ENCODE measurements at regions not wholly inside any gene's neighbourhood (a gene's known extent, or its start where the extent isn't known, plus 50 kb on each side); places are given as distances from the start of the nearest gene placed in this dataset.

DNA sequence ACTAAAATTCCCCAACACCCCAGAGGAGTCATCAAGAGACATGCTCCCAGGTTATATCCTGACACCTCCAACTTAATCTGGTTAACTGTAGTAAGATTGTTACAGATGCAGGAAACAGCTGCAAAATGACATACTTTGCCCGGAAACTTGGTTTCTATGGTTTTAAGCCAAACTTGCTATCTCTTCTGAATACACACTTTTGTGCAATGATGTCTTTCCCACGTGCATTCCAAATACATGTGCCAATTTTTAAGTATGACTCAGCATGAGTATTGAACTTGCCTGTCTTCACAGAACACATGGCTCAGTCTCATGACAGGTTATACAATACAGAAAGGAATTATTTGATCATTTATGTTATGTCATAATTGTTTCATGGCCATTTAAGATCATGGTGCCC, 207.0 kb upstream of the DCBLD2 start:
- no peaks in the 10 kb centered on the region for H3K9me3 ChIP-seq
- POLR2A ChIA-PET, result no interaction called here
- no peaks in the 10 kb centered on the region for H3K4me1 ChIP-seq
- Mint-ChIP-seq H3K36me3 (ENCODE audit: insufficient read depth, unreplicated experiment) (no peaks in the 10 kb centered on the region), H3K27me3 (ENCODE audit: insufficient read depth, unreplicated experiment) (peaks cover 7% of the 10 kb centered on the region), H3K4me1 (ENCODE audit: low read depth, unreplicated experiment) (no peaks in the 10 kb centered on the region), H3K27ac (ENCODE audit: unreplicated experiment) (no peak overlapping the region), H3K4me3 (ENCODE audit: unreplicated experiment) (no peak overlapping the region), H3K9me3 (ENCODE audit: unreplicated experiment) (no peaks in the 10 kb centered on the region)
- no peak overlapping the region for H3K4me3 ChIP-seq (ENCODE audit: low read depth, low read length)
- no TSS peak for BruUV-seq (replicated peaks)
- DNase-seq, result no peak
- H3K36me3 ChIP-seq (ENCODE audit: control insufficient read depth, insufficient read depth, low read length), result no peaks in the 10 kb centered on the region
- intact Hi-C loops (cut with micrococcal nuclease; ENCODE audit: unreplicated experiment), result no loop called here
- TF ChIP-seq, protein P1, sequence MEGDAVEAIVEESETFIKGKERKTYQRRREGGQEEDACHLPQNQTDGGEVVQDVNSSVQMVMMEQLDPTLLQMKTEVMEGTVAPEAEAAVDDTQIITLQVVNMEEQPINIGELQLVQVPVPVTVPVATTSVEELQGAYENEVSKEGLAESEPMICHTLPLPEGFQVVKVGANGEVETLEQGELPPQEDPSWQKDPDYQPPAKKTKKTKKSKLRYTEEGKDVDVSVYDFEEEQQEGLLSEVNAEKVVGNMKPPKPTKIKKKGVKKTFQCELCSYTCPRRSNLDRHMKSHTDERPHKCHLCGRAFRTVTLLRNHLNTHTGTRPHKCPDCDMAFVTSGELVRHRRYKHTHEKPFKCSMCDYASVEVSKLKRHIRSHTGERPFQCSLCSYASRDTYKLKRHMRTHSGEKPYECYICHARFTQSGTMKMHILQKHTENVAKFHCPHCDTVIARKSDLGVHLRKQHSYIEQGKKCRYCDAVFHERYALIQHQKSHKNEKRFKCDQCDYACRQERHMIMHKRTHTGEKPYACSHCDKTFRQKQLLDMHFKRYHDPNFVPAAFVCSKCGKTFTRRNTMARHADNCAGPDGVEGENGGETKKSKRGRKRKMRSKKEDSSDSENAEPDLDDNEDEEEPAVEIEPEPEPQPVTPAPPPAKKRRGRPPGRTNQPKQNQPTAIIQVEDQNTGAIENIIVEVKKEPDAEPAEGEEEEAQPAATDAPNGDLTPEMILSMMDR (IDR thresholded peaks at IDR 0.05; ENCODE audit: insufficient read depth in 1 of 2, low read depth in 1 of 2, low read length in 1 of 2, severe bottlenecking in 1 of 2, unreplicated experiment in 1 of 2), result no peak
- CTCF ChIA-PET, result no interaction called here
- H3K27me3 ChIP-seq (replicated peaks; ENCODE audit: control insufficient read depth, insufficient read depth, low read length), result no peaks in the 10 kb centered on the region

DNA sequence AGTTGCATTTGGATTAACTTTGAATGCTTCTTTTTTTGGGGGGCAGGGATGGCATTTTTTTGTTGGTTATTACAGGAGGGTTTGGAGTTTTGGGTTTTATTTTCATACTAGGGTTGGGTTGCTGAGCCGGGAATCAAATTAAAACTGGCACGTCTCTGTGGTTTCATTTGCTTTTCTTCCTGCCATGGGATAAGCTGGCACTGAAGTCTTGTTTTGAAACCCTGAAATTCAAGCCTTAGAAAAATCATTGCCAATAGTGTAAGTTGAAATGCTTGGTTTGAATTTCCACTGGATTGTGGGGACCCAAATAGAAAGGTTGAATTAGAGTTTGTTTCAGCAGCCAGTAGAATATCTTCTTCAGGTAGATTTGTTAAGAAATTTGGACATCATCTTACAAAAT, 193.1 kb upstream of the DCBLD2 start:
- BruUV-seq (replicated peaks), result no TSS peak
- no peak overlapping the region for H3K4me3 ChIP-seq (ENCODE audit: low read depth, low read length)
- intact Hi-C loops (cut with micrococcal nuclease; ENCODE audit: unreplicated experiment), result loop anchor here (10.0 kb wide), 1 partner anchor 280 kb away; no protein-coding TSS in a partner anchor
- TF ChIP-seq, protein P1 (IDR thresholded peaks at IDR 0.05; ENCODE audit: insufficient read depth in 1 of 2, low read depth in 1 of 2, low read length in 1 of 2, severe bottlenecking in 1 of 2, unreplicated experiment in 1 of 2), result no peak
- Mint-ChIP-seq H3K4me1 (ENCODE audit: low read depth, unreplicated experiment) (no peaks in the 10 kb centered on the region), H3K4me3 (ENCODE audit: unreplicated experiment) (no peak overlapping the region), H3K9me3 (ENCODE audit: unreplicated experiment) (no peaks in the 10 kb centered on the region), H3K36me3 (ENCODE audit: insufficient read depth, unreplicated experiment) (no peaks in the 10 kb centered on the region), H3K27me3 (ENCODE audit: insufficient read depth, unreplicated experiment) (peaks cover 8% of the 10 kb centered on the region), H3K27ac (ENCODE audit: unreplicated experiment) (no peak overlapping the region)
- ChIA-PET POLR2A (no interaction called here), CTCF (no interaction called here)
- no peak for DNase-seq
- no peaks in the 10 kb centered on the region for H3K36me3 ChIP-seq (ENCODE audit: control insufficient read depth, insufficient read depth, low read length)
- H3K9me3 ChIP-seq, result no peaks in the 10 kb centered on the region
- no peaks in the 10 kb centered on the region for H3K27me3 ChIP-seq (replicated peaks; ENCODE audit: control insufficient read depth, insufficient read depth, low read length)
- no peaks in the 10 kb centered on the region for H3K4me1 ChIP-seq

DNA sequence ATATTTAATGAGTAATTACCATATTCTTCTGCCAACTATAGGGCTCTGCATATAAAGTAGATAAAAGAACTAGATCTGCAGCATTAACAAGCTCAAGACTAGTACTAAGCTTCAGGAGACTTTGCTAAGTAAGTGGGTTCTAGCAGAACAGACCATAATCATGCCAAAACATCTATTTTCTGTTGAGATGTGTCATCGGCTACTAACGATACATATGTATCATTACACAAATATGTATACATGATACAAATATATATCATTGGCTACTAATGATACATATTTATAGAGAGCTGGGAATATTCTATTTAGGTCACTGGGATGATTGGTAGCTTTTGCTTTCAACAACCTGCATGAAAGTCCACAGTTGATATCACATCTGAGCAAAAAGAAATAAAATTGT, 185.8 kb upstream of the DCBLD2 start:
- no peak for DNase-seq
- no peaks in the 10 kb centered on the region for H3K9me3 Mint-ChIP-seq (ENCODE audit: unreplicated experiment)
- no peak overlapping the region for H3K4me3 Mint-ChIP-seq (ENCODE audit: unreplicated experiment)
- Histone ChIP-seq H3K4me1 (no peaks in the 10 kb centered on the region), H3K36me3 (ENCODE audit: control insufficient read depth, insufficient read depth, low read length) (no peaks in the 10 kb centered on the region), H3K27me3 (replicated peaks; ENCODE audit: control insufficient read depth, insufficient read depth, low read length) (no peaks in the 10 kb centered on the region), H3K4me3 (ENCODE audit: low read depth, low read length) (no peak overlapping the region), H3K9me3 (no peaks in the 10 kb centered on the region)
- BruUV-seq (replicated peaks), result no TSS peak
- intact Hi-C loops (cut with micrococcal nuclease; ENCODE audit: unreplicated experiment), result loop anchor here (10.0 kb wide), 1 partner anchor 62 kb away; no protein-coding TSS in a partner anchor
- no peaks in the 10 kb centered on the region for H3K36me3 Mint-ChIP-seq (ENCODE audit: insufficient read depth, unreplicated experiment)
- no peak overlapping the region for H3K27ac Mint-ChIP-seq (ENCODE audit: unreplicated experiment)
- TF ChIP-seq, protein P1 (IDR thresholded peaks at IDR 0.05; ENCODE audit: insufficient read depth in 1 of 2, low read depth in 1 of 2, low read length in 1 of 2, severe bottlenecking in 1 of 2, unreplicated experiment in 1 of 2), result no peak
- no peaks in the 10 kb centered on the region for H3K4me1 Mint-ChIP-seq (ENCODE audit: low read depth, unreplicated experiment)
- ChIA-PET CTCF (no interaction called here), POLR2A (no interaction called here)
- H3K27me3 Mint-ChIP-seq (ENCODE audit: insufficient read depth, unreplicated experiment), result peaks cover 20% of the 10 kb centered on the region

All from Caco-2 (cell line).